Stimulated activated CD4-positive, alpha-beta T cell treated with anti-CD3 and anti-CD28 coated beads, Interleukin-2, amount 100 ng/mL, for 4 hours (primary cell): ENCODE measurements at regions not wholly inside any gene's neighbourhood (a gene's known extent, or its start where the extent isn't known, plus 50 kb on each side); places are given as distances from the start of the nearest gene placed in this dataset.

Experiments used
- DNase-seq: peaks from one replicate; pipeline ENCODE4 v3.0.0-alpha.2; 2020; ENCODE audit warnings: low read depth

DNA sequence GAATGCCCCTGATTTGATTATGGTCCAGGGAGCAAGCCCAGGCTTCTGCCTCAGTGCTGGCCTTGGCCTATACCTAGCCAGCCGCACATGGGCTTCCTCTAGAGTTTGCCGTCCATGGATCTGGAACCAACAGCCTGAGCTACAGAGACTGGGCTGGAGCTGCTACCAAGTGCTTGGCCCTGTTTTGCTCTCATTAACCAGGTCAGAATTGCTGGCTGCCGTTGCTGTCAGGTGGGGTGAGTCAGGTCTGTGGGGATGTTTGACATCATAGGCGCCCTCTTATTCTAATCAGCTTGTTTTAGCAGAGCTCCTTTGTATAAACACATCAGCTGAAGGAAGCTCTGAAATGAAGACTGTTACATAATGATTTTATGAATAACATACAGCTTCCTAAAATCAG is 83.1 kb upstream of the PHACTR2 start:
- no peak for DNase-seq

DNA sequence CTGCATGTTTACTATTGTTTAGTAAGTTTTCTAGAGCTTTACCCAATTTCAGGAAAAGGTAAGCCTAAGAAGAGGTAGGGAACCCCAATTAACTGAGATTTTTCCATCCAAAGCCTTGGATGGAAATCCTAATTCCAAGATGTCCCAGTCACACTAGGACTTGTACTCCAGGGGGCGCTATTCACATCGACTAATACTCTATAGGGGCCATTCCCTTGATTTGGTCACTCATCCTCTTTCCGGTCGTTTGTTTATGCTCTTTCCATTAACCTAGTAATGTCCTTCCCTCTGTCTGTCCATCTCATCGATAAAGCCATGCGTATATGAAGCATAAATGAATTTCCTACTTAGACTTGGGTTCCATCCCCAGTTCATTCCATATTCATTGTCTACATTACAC is 80.8 kb upstream of the FUCA2 start:
- no peak for DNase-seq

DNA sequence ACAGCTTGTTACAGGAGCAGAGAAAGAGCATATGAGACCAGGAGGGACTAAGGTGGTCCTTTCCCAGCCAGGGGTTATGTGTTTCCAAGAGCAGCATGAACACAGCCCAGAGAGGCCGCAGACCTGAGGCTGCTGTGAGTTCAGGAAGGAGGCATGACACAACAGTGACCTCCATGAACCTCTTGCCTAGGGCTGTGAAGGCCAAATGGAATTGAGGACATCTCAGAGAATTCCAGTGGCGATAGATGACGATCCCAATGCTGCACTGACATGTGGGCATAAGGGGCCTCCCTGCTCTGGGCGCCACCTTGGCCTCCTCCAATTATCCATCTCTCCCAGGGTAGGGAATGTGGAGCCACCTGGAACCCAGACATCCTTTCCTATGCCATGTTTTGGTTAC is 79.9 kb upstream of the FUCA2 start:
- DNase-seq = no peak

DNA sequence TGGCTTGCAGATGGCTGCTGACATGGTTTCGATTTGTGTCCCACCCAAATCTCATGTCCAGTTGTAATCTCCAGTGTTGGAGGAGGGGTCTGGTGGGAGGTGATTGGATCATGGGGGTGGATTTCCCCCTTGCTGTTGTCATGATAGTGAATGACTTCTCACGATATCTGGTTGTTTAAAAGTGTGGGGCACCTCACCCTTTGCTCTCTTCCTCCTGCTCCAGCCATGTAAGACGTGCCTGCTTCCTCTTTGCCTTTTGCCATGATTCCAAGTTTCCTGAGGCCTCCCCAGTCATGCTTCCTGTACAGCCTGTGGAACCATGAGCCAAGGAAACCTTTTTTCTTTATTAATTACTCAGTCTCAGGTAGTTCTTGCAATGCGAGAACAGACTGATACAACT is 77.6 kb upstream of the FUCA2 start:
- DNase-seq = no peak

DNA sequence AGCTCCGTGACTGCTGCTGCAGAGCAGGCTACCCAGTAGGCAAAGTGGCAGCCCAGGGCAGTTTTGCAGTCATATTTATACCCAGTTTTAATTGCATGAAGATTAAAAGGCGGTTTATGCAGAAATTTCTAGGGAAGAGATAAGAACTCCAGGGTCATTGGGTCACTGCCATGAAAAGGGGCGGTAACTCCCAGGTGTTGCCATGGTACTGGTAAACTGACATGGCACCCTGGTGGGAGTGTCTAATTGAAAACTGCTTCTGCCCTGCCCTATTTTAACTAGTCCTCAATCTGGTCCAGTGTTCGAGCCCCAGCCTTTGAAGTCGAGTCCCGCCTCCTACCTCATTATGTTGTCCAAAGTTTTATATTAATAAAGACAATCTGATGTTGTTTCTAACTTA is 75.0 kb upstream of the FUCA2 start:
- DNase-seq = no peak

DNA sequence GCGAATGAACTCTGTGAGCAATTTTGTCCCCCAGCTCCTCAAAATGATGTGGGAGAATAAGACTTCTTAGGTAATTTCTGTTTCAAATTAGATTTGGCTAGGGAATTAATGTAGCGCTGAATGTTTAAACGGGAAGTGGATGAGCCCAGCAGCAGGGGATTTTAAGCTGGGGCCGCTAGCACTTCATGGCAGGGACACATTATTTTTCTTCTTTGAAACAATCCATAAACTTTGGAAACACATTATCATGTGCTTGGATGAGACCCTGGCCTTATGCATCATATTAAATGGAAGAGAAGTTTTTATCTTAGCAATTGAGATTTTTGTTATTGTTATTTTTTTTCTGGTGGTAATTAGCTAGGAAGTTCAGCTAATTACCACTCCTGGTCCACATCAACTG is 74.2 kb upstream of the FUCA2 start:
- DNase-seq = no peak

DNA sequence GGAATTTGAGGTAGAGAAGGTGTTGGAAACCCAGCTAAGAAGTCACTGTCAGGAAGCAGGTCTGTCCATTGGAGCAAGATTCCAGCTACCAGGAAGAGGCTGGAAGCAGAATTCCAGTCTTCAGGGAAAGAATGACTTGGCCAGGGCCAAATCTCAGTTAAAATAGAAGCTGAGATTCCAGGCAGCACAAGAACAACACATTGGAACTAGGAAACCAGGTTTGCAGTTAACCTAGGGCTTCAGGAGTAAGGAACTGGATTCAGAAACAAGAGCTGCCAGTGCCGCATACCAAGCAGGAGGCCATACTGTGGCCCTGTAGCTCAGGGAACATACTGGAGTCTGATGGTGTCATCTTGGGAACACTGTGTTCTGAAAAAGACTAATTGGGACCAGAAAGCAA is 73.7 kb upstream of the FUCA2 start:
- DNase-seq = no peak

DNA sequence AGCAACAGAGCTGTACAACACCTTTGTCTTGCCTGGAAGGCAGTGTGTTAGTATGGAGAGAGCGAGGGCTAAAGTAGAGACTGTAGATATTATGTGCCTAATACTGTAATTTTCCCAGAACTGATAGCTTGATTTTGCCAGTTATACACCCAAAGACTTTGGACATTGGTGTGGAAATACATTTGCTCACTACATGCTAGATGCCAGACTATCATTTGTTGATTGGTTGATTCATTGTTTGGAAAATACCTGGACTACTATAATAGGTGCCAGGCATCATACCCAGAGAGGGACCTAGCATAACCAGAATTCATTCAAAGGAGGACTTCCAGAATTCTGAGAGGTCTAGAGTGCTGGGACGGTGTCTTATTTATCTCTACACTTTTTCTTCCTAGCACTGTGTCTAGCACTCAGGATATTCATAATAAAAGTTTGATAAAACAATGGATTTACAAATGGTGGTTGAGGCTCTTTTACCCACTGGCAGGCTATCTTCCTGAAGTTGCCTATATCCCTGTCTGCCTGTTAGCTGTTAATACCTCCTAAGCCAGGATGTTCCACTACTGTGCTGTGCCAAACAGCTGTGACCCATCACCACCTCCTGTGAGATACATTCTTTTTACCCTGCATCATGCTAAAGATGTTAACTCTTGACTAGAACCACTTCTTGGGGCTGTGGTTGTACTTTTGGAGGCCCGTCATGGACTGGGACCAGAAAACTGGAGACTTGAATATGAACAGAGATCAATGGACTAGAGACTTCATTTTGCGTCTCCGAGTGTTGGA is 72.2 kb upstream of the FUCA2 start:
- DNase-seq = no peak

DNA sequence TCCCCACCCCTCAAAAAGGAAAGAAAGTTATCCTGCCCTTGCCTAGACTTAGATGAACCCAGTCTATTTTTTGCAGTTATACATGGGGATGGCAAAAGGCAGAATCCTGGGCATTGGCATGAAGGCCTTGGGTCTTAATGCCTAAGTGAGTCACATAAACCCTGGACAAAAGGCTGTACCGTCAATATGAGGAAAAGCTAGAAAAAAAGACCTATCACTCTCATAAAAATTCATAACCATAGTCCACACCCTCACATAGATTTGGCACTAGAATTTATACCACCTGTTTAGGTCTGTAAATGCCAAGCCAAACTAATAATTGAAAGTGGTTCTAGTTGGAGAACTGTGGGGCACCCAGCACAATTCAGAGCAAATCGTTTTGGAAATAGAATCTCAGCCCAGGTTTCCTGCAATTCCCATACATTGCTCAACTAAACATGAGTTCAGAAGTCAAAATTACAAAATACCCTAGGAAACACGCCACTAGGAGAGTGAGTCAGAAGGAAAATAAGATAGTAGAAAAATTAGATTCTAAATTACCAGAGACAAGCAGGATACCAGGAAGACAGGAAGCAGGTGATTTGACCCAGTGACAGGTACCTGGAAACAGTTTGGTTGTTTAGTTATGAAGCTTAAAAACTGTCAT is 70.4 kb upstream of the FUCA2 start:
- DNase-seq = no peak

DNA sequence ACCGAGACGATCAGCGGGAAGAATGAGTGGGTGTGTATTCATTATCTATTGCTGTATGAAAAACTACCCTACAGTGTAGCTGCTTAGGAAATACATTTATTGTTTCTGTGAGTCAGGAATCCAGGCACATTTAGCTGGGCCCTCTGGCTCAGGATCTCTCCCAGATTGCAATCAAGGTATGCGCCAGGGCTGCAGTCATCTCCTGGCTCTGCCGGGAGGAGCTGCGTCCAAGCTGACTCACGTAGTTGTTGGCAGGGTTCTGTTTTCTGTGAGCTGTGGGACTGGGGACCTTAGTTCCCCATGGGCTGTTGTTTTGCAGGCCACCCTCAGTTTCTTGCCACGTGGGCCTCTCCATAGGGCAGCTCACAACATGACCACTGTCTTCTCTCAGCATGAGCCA is 68.2 kb upstream of the FUCA2 start:
- no peak for DNase-seq

DNA sequence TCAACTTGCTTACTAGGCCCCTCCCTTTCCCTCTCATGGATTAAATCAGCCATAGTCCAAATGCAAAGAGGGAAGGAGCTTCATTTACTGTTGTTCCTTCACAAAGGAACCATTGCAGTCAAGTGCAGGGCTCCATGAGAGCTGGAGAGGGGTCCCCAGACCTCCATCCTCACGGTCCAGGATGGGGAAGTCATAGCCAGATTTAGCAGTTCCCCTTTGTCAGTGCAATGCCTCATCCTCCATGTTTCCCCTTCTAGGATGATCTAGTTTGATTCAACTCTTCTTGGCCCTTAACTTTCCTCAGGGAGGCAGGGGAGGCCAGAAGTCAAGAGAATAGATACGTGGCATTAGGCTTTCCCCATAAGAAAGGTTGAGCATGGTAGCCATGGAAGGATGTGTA is 66.5 kb upstream of the FUCA2 start:
- DNase-seq = no peak

DNA sequence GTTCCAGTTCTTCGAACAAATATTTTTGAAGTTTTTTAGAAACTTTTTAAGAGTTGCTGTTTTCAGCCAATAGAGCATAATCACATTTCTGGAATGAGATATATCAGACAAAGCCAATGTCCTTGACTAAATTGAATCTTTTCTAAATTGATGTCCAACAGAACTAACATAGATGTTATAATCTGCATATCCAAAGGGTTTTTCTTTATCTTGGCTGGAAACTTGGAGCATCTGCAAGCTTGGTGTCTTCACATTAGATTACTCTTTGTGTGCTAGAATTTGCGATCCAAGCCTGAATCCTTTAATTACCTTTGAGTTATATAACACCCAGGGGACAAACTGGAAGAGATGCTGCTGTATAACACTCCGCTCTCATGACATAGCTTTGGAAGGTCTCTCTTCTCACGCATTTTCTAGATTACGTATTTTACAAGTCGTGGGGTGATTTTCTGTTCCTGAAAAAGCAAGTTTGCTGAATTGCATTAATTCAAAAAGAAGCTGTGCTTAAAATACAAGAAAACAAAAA is 64.4 kb upstream of the FUCA2 start:
- DNase-seq = no peak

DNA sequence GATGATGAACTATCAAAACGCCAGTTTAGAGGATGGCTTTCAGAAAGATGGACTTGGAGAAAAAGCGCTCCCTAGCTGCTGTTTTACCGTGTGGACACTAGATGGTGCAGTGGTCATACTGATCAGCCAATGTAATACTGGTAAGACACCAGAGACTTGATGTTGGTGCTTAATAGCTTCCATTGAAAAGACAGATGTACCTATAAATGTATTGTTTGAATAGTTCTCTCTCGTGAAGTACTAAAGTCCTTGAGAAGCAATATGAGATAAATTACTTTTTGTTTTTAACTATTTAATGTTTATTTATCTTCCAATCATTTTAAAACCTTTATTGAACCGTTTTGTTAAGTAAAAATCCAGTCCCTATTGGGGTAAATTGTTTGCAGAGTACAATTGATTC is 63.9 kb upstream of the FUCA2 start:
- peak; percentile 41 for DNase-seq

DNA sequence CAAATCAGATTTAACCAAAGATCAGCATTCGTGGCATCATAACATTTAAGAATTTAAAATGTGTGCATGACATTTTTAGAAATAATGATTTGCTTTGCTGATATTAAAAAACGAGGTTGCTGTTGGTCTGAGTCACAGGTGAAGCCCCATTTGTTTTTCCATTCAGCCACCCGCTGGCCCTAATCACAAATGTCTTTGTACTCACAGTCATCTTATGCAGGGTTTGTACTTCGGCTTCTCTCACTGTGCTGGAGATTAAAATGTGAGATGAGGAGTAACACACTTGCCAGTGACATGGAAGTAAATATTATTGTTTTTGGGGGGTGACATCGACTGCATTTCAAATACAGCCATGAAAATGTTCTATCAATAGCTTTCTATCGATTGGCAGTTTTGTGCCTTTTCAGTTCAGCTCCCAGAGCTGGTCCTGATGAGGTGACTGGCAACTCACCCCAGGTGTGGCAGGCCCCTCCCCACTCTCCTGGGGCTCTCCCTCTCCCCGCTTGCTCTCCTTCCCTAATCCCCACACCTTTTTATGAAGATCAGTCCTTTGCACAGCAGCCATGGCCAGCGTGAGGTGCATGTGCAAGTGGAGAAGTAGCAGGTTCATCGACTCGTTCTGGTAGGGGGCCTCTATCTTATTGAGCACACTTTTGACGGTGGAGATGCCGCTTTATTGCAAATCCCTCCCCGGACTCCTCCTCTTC is 58.8 kb upstream of the FUCA2 start:
- no peak for DNase-seq

DNA sequence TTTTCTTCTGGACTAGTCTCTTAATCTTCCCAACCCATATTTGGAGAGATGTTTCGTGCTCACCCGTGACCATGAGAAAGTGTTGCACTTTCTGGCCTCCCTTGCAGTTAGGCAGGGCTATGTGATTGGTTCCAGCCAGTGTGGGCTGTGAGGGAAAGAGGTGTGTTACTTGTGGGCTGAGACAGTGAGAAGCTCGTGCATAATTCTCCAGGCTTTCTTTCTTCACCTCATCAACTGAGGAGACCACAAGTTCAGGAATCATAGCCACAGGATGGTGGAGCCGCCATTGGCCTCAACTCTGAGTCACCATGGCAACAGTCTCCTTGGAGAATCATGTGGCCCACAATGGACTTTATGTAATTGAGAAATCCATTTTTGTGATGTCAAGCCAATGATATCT is 57.5 kb upstream of the FUCA2 start:
- no peak for DNase-seq

DNA sequence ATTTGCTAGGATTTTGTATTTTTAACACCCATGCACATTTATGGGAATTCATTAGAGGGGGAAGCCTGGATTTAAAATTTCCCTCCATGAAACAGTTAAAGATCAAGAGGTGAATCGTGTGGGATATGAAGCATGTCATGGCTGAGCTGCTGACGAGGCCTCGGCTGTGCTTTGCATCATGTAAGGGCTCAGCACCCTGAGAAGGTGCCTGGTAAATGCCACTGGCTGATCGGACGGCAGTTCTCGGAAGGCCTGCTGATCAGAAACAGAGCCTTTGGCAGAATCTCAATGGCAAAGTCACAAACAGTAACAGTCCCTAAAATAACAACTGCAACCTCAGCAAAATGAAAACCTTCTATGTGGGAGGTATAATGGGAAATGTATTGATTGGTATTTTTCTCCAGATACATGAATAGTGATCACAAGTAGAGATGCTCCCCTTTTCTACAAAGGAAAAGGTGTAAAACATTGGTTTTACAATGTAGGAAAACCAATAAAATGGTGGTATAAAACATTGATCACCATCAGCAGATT is 53.0 kb upstream of the FUCA2 start:
- no peak for DNase-seq

DNA sequence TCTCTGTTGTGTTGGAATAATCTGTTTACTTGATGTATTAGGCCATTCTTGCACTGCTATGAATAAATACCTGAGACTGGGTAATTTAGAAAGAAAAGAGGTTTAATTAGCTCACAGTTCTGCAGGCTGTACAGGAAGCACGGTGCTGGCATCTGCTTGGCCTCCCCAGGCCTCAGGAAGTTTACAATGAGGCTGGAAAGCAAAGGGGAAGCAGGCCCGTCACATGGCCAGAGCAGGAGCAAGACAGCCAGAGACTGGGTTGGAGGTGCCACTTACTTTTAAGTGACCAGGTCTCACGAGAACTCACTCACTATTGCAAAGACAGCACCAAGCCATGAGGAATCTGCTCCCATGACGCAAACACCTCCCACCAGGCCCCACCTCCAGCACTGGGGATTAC is 50.6 kb upstream of the FUCA2 start:
- no peak for DNase-seq
